ENCODE measurements at regions not wholly inside any gene's neighbourhood (a gene's known extent, or its start where the extent isn't known, plus 50 kb on each side); places are given as distances from the start of the nearest gene placed in this dataset.

DNA sequence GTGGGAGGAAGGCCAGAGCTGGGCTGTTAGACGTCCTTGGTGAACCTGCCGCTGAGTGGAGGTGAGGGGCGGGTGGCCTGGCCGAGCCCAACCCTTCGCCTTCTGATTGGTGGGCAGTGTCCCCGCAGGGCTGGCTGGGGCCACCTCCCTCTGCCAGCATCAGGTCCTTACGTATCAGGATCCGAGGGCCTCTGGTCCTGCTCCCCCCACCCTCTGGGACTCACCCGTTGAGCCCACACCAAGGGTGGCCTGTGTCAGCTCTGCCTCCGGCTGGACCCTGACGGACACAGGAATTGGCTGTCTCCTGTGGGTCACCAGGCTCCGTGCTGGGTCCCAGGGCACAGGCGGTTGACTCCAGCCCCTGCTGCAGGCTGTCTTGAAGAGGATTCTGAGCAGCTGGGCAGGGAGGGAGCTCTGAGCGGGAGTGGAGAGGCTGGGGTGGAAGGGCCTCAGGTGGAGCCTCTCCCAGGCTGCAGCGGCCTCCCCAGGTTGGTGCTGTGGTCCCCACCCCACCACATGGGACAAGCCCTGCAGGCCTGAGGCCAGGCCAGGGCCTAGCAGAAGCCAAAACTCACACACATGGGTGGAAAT lies 58.4 kb upstream of the NKX1-1 start:
- no peaks in the 10 kb centered on the region for H3K36me3 ChIP-seq (ENCODE audit: low read depth, low read length)
- no peaks in the 10 kb centered on the region for H4K20me1 ChIP-seq (ENCODE audit: low read length)
- H3F3A ChIP-seq (ENCODE audit: low read length, unreplicated experiment) = no peaks in the 10 kb centered on the region
- POLR2A ChIA-PET (ENCODE audit: unreplicated experiment) = no interaction called here
- H3K9ac ChIP-seq (ENCODE audit: low read length) = no peak overlapping the region
- TF ChIP-seq CTCF (conservative IDR thresholded peaks at IDR 0.05; ENCODE audit: low read depth, low read length) = no peak
- no peak for TF ChIP-seq EZH2 (IDR thresholded peaks at IDR 0.05; ENCODE audit: low read length, unreplicated experiment)
- DNase-seq (no peak), ATAC-seq (no peak)
- H3K4me3 ChIP-seq (ENCODE audit: low read length) = no peak overlapping the region
- no peaks in the 10 kb centered on the region for H3K9me2 ChIP-seq (replicated peaks; ENCODE audit: low read length)
- H3K9me3 ChIP-seq (ENCODE audit: low read length) = no peaks in the 10 kb centered on the region
- intact Hi-C loops (cut with micrococcal nuclease) = no loop called here
- H3K4me1 ChIP-seq (ENCODE audit: insufficient read depth, low read length) = no peaks in the 10 kb centered on the region
- no peak overlapping the region for H3K27ac ChIP-seq (ENCODE audit: low read length)
- CTCF ChIA-PET = no interaction called here
- H3K27me3 ChIP-seq (ENCODE audit: low read length) = no peaks in the 10 kb centered on the region
- no peak overlapping the region for H2AFZ ChIP-seq (ENCODE audit: low read length)
- no peaks in the 10 kb centered on the region for H3K79me2 ChIP-seq (ENCODE audit: low read length)
- no peak overlapping the region for H3K4me2 ChIP-seq (ENCODE audit: low read length)
- no TSS peak for BruUV-seq (replicated peaks)

GRCh38 chr4:1463927-1464540 lies 57.8 kb upstream of the NKX1-1 start:
- Histone ChIP-seq H4K20me1 (ENCODE audit: low read length) (no peaks in the 10 kb centered on the region), H3K9me2 (replicated peaks; ENCODE audit: low read length) (no peaks in the 10 kb centered on the region), H3F3A (ENCODE audit: low read length, unreplicated experiment) (no peaks in the 10 kb centered on the region), H3K27me3 (ENCODE audit: low read length) (peaks cover 2% of the 10 kb centered on the region; the same call in 1 of the 2 replicates), H3K4me1 (ENCODE audit: insufficient read depth, low read length) (no peaks in the 10 kb centered on the region), H3K9me3 (ENCODE audit: low read length) (no peaks in the 10 kb centered on the region), H3K4me3 (ENCODE audit: low read length) (no peak overlapping the region), H3K9ac (ENCODE audit: low read length) (no peak overlapping the region), H3K27ac (ENCODE audit: low read length) (no peak overlapping the region), H2AFZ (ENCODE audit: low read length) (no peak overlapping the region), H3K4me2 (ENCODE audit: low read length) (no peak overlapping the region), H3K36me3 (ENCODE audit: low read depth, low read length) (no peaks in the 10 kb centered on the region), H3K79me2 (ENCODE audit: low read length) (no peaks in the 10 kb centered on the region)
- intact Hi-C loops (cut with micrococcal nuclease) = no loop called here
- no TSS peak for BruUV-seq (replicated peaks)
- DNase-seq (no peak), ATAC-seq (no peak)
- ChIA-PET POLR2A (ENCODE audit: unreplicated experiment) (no interaction called here), CTCF (no interaction called here)
- TF ChIP-seq EZH2 (IDR thresholded peaks at IDR 0.05; ENCODE audit: low read length, unreplicated experiment) = no peak
- no peak for TF ChIP-seq CTCF (conservative IDR thresholded peaks at IDR 0.05; ENCODE audit: low read depth, low read length)
- no peak for TF ChIP-seq EZH2phosphoT487 (IDR thresholded peaks at IDR 0.05; ENCODE audit: borderline replicate concordance, low read length)

DNA sequence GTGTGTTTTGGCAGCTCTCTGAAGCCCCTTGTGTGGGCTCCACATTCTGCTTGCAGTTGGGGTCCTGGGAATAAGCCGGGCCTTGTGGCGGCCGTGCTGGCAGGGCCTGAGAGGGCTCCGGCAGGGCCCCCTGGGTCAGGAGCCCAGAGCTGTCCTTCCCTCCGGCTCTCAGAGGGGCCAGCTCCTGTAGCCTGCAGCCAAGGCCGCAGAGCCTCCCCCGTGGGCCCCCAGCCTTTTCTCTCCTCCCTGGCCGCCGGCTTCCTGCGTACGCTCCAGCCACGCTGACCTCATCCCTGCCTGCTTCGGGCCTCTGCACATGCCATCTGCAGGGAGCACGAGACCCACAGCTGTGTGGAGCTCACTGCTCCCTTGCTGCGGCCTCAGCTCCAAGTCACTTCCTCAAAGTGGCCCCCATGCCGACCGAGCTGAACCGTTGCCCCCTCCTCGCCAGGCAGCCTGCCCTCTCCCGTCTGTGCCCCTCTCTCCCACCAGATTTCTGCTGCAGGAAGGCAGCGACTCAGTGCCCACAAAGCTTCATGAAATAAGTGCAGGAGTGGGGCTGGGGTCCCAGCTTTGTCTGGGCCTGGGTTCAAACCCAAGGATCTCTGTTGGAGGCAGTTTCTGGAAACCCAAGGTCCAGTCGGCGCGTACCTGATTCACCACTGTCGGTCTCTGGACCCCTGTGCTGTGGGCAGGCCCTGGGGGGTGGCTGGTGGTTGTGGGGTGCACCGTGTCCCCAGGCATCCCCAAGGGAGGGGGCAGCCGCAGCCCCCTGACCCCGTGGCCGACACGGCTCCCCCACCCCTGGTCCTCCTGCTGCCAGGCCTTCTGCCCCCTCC lies 57.1 kb upstream of the NKX1-1 start:
- no TSS peak for BruUV-seq (replicated peaks)
- no peak for ATAC-seq
- H3K27ac ChIP-seq (ENCODE audit: low read length) = no peak overlapping the region

More for the DNA sequence above, 57.1 kb upstream of the NKX1-1 start:
- DNase-seq = no peak
- ChIA-PET POLR2A (ENCODE audit: unreplicated experiment) (no interaction called here), CTCF (no interaction called here)
- no peaks in the 10 kb centered on the region for H3K9me2 ChIP-seq (replicated peaks; ENCODE audit: low read length)
- H3K9ac ChIP-seq (ENCODE audit: low read length) = no peak overlapping the region
- no peaks in the 10 kb centered on the region for H4K20me1 ChIP-seq (ENCODE audit: low read length)
- intact Hi-C loops (cut with micrococcal nuclease) = no loop called here
- H3K9me3 ChIP-seq (ENCODE audit: low read length) = no peaks in the 10 kb centered on the region
- peaks cover 9% of the 10 kb centered on the region for H3K27me3 ChIP-seq (ENCODE audit: low read length)
- no peak for TF ChIP-seq EZH2 (IDR thresholded peaks at IDR 0.05; ENCODE audit: low read length, unreplicated experiment)
- TF ChIP-seq EZH2phosphoT487 (IDR thresholded peaks at IDR 0.05; ENCODE audit: borderline replicate concordance, low read length) = no peak
- no peak for TF ChIP-seq CTCF (conservative IDR thresholded peaks at IDR 0.05; ENCODE audit: low read depth, low read length)
- no peak overlapping the region for H3K4me3 ChIP-seq (ENCODE audit: low read length)
- no peak overlapping the region for H3K4me2 ChIP-seq (ENCODE audit: low read length)
- H3K79me2 ChIP-seq (ENCODE audit: low read length) = no peaks in the 10 kb centered on the region
- H2AFZ ChIP-seq (ENCODE audit: low read length) = no peak overlapping the region
- no peaks in the 10 kb centered on the region for H3K4me1 ChIP-seq (ENCODE audit: insufficient read depth, low read length)
- no peaks in the 10 kb centered on the region for H3K36me3 ChIP-seq (ENCODE audit: low read depth, low read length)
- H3F3A ChIP-seq (ENCODE audit: low read length, unreplicated experiment) = no peaks in the 10 kb centered on the region

Data from PC-3 (cell line).